ENCODE measurements at regions not wholly inside any gene's neighbourhood (a gene's known extent, or its start where the extent isn't known, plus 50 kb on each side); places are given as distances from the start of the nearest gene placed in this dataset.
A peak's percentile ranks its signal among the peaks of the same experiment; 100 is the strongest.

DNA sequence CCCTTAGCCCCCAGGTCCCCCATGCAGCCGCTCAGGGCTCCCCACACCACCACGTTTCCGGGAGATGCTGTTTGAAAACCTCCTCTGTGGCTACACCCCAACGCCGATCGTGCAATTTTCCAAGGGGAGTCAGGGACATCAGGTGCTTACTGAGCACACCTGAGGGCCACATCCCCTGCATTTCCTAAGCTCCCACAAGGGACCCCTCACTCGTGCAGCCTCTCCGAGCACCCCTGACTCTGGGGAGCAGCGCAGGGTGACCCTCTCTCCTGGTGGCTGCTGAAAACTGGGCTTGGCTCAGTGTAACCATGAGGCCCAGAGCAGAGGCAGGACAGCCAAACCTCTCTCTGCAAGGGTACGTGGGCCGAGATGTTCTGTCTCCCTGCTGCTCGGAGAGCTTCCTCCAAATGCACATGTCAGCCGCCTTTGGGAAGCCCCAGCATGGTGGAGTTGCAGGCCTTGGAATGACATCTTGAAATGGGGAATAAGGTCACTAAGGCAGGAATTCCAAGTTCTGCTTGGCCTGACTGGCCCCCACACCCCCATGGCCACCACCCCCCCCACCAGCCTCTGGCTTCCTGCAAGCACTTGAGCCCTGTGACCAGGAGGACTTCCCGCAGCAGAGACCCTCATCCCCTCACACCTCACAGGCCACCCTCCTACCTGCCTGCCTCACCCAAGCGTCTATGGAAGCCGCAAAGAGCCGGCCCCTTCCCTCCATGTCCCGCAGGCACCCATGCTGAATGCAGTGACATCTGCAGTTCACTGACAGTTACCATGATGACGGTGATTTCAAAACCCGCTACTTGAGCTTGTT is 257.4 kb downstream of the BRD1 start:
- intact Hi-C loops (cut with DNase I) = no loop called here
- DNase-seq (ENCODE audit: missing footprints) (no peak), ATAC-seq (no peak)

DNA sequence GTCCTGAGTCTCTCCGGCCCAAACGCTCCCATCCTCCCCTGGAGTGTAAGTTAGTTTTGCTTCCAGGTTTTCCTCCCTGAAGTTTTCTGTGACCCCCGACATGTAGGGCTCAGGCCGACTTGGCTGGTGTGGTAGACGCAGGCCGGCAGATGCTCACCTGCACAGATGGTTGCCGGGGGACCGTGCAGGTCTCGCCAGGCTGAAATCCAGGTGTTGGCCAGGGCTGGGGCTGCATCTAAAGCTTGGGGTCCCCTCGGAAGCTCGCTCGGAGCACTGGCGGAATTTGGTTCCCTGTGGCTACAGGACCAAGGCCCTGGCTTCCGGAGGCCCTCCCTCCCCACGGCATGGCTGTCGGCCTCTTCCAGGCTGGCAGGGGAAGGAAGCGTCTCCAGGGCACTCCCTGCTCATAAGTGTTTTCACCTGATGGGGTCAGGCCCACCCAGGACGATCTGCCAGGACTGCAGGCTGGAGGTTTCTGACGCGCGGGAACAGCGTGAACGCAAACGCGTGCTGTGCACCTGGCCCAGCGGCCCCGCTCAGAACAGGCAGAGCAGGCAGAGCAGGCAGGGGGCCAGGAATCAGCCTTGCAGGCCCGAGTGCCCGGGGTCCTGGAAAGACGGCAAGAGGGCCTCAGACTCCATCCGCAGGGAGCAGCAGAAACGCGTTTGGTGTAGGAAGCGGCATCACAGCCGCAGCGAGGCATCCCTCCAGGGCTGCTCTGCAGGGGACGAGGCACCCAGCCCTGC is 258.2 kb downstream of the BRD1 start:
- ATAC-seq (no peak), DNase-seq (ENCODE audit: missing footprints) (no peak)
- intact Hi-C loops (cut with DNase I) = no loop called here

DNA sequence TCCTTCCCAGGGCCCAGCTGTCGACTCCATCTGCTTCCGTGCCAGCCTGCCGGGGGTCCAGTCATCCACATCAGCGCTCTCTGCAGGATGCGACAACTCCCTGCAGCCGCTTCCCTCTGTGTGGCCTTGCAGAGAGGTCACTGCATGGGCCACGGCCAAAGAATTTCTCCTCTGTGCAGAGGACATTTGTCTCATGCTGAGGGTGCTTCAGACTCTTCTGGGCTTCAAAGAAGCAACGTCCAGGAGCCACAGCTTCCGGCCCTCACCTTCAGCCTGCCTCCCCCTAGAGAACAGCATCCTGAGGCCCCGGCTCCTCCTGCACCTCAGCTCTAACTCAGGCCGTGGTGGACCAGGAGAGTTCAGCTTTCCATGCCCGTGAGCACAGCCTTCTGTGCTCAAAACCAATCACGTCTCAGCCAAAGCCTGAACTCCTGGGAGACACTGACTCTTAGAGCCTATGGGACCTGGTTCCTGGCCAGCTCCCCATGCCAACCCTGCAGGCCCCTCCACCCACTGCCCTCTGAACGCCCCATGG is 258.9 kb downstream of the BRD1 start:
- intact Hi-C loops (cut with DNase I) = no loop called here
- peak; percentile 16 for ATAC-seq
- DNase-seq (ENCODE audit: missing footprints) = no peak

DNA sequence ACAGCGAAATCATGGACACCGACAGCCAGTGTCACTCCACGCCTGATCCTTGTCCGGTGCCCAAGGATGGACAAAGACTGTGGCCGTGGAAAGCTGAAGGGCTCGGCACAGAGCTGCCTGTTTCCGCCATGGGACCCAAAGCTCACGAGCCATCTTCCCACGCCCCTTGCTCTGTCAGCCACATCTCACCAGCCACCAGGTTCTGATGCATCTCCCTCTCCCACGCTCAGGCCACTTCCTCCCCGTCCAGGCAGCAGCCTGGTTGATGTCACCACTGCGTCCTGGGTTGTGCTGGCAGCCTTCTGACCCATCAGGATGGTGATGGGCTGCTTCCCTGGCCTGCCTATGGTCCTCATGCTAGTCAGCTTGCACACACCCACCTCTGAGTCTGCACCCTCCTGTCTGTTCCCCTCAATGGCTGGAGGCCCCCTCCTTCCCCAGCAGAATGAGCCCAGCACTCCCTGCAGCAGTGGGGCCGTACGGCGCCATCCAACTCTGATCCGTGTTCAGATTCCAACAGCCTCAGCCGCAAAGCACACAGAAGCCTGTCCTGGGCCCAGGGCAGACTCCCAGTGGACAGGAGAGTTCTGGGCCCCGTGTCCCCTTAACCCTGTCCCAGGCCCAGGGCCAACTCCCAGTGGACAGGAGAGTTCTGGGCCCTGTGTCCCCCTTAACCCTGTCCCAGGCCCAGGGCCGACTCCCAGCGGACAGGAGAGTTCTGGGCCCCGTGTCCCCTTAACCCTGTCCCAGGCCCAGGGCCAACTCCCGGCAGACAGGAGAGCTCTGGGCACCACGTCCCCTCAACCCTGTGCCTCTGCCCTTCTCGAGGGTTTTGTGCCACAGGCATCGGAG is 259.5 kb downstream of the BRD1 start:
- DNase-seq (ENCODE audit: missing footprints) (no peak), ATAC-seq (no peak)
- intact Hi-C loops (cut with DNase I) = no loop called here

DNA sequence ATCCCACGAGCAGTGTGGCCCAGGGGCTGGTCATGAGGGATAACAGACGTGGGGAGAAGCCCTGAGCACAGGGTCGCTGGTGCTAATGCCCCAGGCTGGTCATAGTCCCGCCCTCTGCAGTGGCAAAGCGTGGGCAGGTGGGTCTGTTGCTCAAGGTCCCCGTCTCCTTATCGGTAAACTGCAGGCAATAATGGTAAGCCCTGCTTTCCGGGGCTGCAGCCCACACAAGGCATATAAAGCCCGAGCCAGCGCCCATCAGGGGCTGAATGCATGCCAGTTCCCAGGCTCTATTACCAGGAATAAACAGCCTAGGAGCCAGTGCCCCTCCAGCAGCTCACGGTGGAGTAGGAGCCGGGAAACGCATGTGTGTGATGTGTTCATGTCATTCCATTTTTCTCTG is 261.0 kb downstream of the BRD1 start:
- intact Hi-C loops (cut with DNase I) = no loop called here
- DNase-seq (ENCODE audit: missing footprints) = no peak
- no peak for ATAC-seq

DNA sequence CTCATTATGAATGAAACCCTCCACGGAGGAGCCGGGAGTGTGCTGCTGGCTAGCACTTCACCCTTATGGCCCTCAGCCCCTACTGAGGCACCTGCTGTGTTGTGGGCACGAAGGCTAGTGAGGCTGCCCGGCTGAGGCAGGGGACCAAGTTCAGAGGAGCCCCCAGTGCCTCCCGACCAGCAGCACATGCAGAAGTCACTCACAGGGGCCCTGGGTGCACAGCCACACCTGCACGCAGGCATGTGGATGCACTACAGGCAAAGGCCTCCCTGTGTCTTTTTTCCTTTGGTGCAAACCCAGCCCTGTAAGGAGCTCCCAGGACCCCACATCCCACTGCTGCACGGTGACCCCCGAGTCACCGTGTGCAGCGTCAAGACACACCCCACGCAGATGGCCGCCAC is 261.5 kb downstream of the BRD1 start:
- ATAC-seq (no peak), DNase-seq (ENCODE audit: missing footprints) (no peak)
- intact Hi-C loops (cut with DNase I) = no loop called here

DNA sequence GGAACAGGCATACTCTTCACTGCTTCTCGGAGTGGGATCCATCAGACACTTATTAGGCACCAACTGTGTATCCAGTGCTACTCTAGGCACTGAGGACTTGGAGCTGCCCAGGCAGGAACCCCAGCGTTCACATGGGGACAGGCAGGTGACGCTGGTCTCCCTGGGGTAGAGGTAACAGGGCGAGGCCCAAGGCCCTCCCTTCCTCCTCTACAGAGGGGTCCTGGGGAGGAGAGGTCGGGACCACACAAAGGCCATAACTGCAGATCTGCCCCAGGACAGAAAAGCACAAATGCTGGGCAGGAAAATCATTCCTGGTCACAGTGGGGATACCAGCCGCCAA is 262.2 kb downstream of the BRD1 start:
- DNase-seq (ENCODE audit: missing footprints) (no peak), ATAC-seq (no peak)
- intact Hi-C loops (cut with DNase I) = no loop called here

DNA sequence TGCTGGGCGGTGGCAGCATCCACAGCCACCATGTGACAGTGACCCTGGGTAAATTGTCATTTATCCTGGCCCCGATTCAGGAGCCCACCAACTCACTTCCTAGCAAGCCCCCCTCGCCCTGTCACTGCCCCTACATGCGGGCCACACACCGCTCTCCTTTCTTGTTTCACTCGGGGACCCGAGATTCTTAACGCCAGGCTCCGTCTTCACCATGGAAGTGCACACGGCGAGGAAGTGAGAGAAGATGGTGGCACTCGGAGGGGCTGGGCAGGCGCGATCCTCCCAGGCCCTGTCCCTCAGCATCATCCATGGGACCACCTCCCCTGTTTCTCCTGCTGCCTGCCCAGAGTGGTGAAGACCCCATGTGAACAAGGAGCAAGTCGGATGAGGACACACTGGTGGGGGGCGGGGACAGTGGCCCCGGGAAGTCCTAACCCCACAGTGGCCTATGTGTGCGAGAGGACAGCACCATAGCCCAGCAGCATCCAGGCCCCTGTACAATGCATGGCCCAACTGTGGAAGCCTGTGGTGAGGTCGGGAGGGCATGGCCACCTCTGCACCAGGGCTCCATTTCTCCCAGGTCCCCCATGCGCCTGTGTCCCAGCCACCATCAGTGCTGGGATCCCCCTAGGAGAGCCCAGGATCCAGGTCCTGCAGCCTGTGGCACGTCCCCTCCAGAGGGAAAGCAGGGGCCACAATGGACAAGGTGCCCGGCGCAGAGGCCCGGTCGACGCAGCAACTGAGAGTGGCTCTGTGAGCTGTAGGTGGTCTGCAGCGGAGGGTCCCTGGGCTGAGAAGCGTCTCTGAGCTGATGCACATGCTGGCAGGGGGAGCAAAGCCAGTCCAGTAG is 262.8 kb downstream of the BRD1 start:
- DNase-seq (ENCODE audit: missing footprints) (no peak), ATAC-seq (no peak)

DNA sequence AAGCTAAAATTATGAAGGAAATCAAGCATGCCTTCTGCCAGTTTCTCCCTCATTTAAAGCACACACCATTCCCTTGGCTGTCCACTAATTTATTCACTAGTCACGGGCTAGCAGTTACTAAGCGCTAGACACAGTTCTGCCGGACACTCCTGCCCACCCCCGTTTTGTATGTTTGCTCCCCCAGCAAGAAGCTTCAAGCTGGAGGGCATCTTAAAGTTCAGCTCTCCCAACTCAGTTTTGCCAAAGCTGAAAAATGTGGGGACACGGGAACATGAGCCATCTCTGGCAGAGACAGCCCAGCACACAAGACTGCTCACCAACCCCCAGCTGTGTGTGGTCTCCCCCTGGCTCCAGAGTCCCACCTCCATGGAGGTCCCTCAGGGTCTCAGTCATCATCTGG is 263.6 kb downstream of the BRD1 start:
- DNase-seq (ENCODE audit: missing footprints) (no peak), ATAC-seq (no peak)
- intact Hi-C loops (cut with DNase I) = no loop called here

More for the DNA sequence above, 262.8 kb downstream of the BRD1 start:
- intact Hi-C loops (cut with DNase I) = no loop called here

DNA sequence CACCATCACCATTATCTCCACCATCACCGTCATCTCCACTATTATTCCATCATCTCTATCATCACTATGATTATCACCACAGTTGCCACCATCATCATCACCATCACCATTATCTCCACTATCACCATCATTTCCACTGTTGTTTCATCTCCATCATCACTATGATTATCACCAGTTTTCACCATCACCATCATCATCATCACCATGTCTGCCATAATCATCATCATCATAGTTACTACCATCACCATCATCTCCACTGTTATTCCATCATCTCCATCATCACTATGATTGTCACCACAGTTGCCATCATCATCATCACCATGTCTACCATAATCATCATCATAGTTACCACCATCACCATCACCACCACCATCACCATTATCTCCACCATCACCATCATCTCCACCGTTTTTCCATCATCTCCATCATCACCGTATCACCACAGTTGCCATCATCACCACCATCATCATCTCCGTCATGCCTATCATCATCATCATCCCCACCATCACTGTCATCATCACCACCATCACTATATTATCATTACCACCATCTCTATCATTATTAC is 264.9 kb downstream of the BRD1 start:
- intact Hi-C loops (cut with DNase I) = no loop called here
- no peak for DNase-seq (ENCODE audit: missing footprints)
- no peak for ATAC-seq

DNA sequence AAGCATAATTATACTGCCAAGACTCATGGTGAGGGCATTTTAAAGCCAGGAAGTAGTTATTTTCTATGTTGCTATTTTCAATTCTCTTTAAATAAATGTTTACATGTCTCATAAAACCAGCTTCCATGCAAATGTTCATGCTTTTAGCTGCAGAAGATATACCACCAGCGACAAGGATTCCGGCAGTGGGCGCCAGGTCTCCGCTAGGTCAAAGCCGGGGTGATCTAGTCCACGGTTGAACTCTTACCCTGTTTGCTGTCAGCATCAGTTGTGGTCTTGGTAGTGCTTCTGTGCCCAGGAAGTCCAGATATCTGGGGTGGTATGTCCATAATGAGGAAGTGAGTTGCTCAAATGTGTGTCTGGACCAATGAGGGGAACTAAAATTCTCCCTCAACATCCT is 265.7 kb downstream of the BRD1 start:
- intact Hi-C loops (cut with DNase I) = no loop called here
- no peak for DNase-seq (ENCODE audit: missing footprints)
- ATAC-seq = no peak

DNA sequence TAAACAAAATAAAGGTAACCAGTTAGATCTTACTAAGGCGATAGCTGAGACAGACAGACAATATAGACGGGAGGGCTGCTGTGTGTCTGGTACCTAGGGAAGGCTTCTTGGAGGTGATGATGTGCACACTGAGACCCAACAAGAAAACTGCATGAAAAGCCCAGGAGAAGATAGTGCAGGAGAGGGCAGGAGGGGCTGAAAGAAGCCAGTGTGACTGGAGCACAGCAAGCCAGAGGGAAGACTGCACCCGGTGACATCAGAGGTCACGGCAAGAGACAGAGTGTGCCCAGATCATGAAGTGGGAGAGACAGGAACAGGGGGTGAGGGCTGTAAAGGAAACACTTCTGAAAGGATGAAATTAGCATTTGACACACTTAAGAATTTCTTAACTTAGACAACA is 266.3 kb downstream of the BRD1 start:
- no peak for DNase-seq (ENCODE audit: missing footprints)
- intact Hi-C loops (cut with DNase I) = no loop called here
- no peak for ATAC-seq

DNA sequence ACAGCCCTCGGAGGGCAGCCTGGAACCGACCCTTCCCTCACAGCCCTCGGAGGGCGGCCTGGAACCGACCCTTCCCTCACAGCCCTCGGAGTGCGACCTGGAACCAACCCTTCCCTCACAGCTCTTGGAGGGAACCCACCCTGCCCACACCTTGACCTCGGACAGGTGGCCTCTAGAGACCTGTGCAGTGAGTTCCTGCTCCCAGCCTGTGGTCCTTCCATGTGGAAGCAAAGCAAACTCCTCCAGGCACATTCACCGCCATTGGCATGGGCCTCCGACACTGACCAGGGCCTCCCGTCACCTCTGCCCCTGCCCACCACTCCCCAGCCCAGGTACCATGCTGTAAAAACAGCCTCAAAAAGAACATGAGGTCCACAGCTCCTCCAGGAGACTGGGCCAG is 272.1 kb downstream of the BRD1 start:
- ATAC-seq (no peak), DNase-seq (ENCODE audit: missing footprints) (no peak)
- intact Hi-C loops (cut with DNase I) = no loop called here

DNA sequence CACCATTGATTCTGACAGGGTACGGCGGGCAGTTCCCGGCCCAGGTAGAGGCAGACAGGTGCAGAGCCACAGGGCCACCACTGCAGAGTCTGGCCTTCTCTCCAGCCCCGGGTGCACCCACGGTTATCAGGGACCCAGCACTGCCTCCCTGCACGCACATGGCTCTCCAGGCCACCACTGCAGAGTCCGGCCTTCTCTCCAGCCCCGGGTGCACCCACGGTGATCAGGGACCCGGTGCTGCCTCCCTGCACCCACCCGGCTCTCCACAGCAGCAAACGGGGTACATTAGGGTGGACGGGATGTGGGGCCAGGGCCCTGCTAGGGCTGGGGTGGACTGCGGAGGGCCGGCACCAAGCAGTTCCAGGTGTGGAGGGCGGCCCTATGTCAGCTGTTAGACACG is 272.9 kb downstream of the BRD1 start:
- intact Hi-C loops (cut with DNase I) = no loop called here
- ATAC-seq = no peak
- DNase-seq (ENCODE audit: missing footprints) = no peak

DNA sequence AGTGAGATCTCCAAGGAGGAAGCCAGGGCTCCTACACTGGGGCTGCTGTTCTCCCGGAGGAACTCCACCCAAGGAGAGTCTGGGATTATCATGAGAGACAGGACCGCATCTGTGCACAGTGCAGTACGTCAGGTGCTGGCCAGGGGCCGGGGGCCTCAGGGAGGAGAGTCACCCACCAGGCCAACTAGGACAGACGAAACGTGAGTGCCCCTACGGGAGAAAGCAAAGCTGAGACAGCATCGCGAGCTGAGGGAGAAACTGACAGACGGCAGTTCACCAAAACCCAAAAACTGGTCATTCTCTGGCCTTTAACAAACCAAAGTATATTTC is 273.4 kb downstream of the BRD1 start:
- intact Hi-C loops (cut with DNase I) = no loop called here
- no peak for DNase-seq (ENCODE audit: missing footprints)
- ATAC-seq = no peak

DNA sequence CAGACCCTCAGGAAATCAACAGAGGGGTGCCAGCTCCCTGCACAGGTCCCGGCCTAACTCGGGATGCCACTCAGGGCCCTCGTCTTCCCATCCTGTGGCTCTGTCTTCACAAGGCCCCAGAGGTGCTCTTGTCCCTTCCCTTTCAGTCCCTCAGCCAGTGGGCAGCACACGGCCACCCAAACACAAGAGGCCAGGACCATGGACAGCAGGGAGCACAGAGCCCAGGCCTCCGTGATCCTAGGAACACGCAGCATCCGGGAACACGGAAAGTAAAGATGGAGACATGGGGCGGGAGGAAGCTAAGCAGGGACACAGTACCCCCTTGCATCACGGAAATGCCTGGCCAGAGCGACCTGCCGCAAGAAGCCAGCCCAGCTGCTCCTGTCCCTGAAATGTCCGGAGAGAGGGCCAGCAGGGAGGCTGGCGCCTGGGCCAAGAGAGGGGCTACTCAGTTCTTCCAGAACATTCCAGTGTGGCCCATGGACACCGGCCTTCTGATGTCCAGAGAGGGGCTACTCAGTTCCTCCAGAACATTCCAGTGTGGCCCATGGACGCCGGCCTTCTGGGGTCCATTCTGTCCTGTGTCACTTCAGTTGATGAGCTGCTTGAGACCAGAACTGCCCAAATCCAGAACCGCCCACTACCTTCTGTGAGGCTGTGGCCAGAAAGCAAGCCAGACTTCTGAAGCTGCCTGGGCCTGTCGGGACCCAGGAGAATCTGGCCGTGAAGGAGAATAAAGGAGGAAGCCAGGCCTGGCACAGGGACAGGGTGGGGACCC is 274.0 kb downstream of the BRD1 start:
- ATAC-seq (no peak), DNase-seq (ENCODE audit: missing footprints) (no peak)
- intact Hi-C loops (cut with DNase I) = no loop called here

DNA sequence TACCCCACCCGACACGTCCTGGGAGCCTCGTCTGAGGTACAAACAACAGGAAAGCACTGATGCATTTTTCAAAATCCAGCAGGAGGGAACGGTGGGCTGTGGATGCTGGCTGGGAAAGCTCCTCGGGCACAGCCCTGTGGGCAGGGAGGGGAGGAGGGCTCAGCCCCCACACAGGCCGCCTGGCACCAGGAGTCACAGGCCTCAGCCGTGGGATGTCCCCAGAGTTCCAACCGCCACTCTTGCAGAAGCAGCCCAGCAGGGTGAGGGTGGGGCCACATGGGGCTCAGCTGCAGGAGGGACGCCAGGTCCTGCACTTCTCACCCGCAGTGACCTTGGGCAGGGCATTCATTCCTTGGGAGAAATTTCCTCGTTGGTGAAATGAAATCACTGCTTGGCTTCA is 274.6 kb downstream of the BRD1 start:
- intact Hi-C loops (cut with DNase I) = no loop called here
- DNase-seq (ENCODE audit: missing footprints) = no peak
- no peak for ATAC-seq

Data from Right ventricle myocardium inferior (tissue), 1 donor.